ENCODE measurements at regions not wholly inside any gene's neighbourhood (a gene's known extent, or its start where the extent isn't known, plus 50 kb on each side); places are given as distances from the start of the nearest gene placed in this dataset.
"Not testable (repeated sequence)": the region's sequence is repeated elsewhere in the genome, so short reads cannot be mapped to it uniquely, and the experiment has no call there.

GRCh38 chr1:81545734-81546133, 255.0 kb upstream of the ADGRL2 start:
- DNase-seq (ENCODE audit: low read depth in 2 of 2): no peak

- no peak for DNase-seq (ENCODE audit: low read depth in 2 of 2)
Measured at GRCh38 chr1:81543764-81544163, 257.0 kb upstream of the ADGRL2 start.

- DNase-seq (ENCODE audit: low read depth in 2 of 2): no peak
Measured at GRCh38 chr1:81542196-81542595, 258.5 kb upstream of the ADGRL2 start.

GRCh38 chr1:81540216-81540615, 260.5 kb upstream of the ADGRL2 start:
- DNase-seq (ENCODE audit: low read depth in 2 of 2): no peak

- no peak for DNase-seq (ENCODE audit: low read depth in 2 of 2)
Measured at GRCh38 chr1:81529014-81529413, 271.7 kb upstream of the ADGRL2 start.

- no peak for DNase-seq (ENCODE audit: low read depth in 2 of 2)
Measured at GRCh38 chr1:81525085-81525484, 275.6 kb upstream of the ADGRL2 start.

- no peak for DNase-seq (ENCODE audit: low read depth in 2 of 2)
Measured at GRCh38 chr1:81519987-81520386, 280.7 kb upstream of the ADGRL2 start.

- no peak for DNase-seq (ENCODE audit: low read depth in 2 of 2)
Measured at GRCh38 chr1:81517987-81518386, 282.7 kb upstream of the ADGRL2 start.

- no peak for DNase-seq (ENCODE audit: low read depth in 2 of 2)
Measured at GRCh38 chr1:81513796-81514354, 286.9 kb upstream of the ADGRL2 start.

- DNase-seq (ENCODE audit: low read depth in 2 of 2): peak in 1 of 2 experiments; percentile 6
Measured at GRCh38 chr1:81512252-81513003, 288.3 kb upstream of the ADGRL2 start.

GRCh38 chr1:81511281-81511680, 289.5 kb upstream of the ADGRL2 start:
- no peak for DNase-seq (ENCODE audit: low read depth in 2 of 2)

GRCh38 chr1:81510701-81511100, 290.0 kb upstream of the ADGRL2 start:
- DNase-seq (ENCODE audit: low read depth in 2 of 2): no peak

GRCh38 chr1:81509594-81509993, 291.1 kb upstream of the ADGRL2 start:
- no peak for DNase-seq (ENCODE audit: low read depth in 2 of 2)

- DNase-seq (ENCODE audit: low read depth in 2 of 2): no peak
Measured at GRCh38 chr1:81506699-81507098, 294.0 kb upstream of the ADGRL2 start.

- DNase-seq (ENCODE audit: low read depth in 2 of 2): no peak
Measured at GRCh38 chr1:81505831-81506230, 294.9 kb upstream of the ADGRL2 start.

- not testable (repeated sequence) for DNase-seq (ENCODE audit: low read depth in 2 of 2)
Measured at GRCh38 chr1:81504820-81505219, 295.9 kb upstream of the ADGRL2 start.

- DNase-seq (ENCODE audit: low read depth in 2 of 2): not testable (repeated sequence)
Measured at GRCh38 chr1:81502705-81503104, 298.0 kb upstream of the ADGRL2 start.

- not testable (repeated sequence) for DNase-seq (ENCODE audit: low read depth in 2 of 2)
Measured at GRCh38 chr1:81501485-81501884, 299.2 kb upstream of the ADGRL2 start.

- no peak for DNase-seq (ENCODE audit: low read depth in 2 of 2)
Measured at GRCh38 chr1:81499487-81499886, 301.2 kb upstream of the ADGRL2 start.

GRCh38 chr1:81498471-81499462, 302.0 kb upstream of the ADGRL2 start:
- peak; percentile 42 to 58 for DNase-seq (ENCODE audit: low read depth in 2 of 2)

GRCh38 chr1:81496349-81496748, 304.4 kb upstream of the ADGRL2 start:
- no peak for DNase-seq (ENCODE audit: low read depth in 2 of 2)

GRCh38 chr1:81493102-81493869, 307.4 kb upstream of the ADGRL2 start:
- DNase-seq (ENCODE audit: low read depth in 2 of 2): no peak
